SK-N-SH (cell line): ENCODE measurements at regions not wholly inside any gene's neighbourhood (a gene's known extent, or its start where the extent isn't known, plus 50 kb on each side); places are given as distances from the start of the nearest gene placed in this dataset.

Experiments
- CTCF ChIA-PET: fragments of 300-600, 350-600 bp; formaldehyde crosslinking; extraction: SDS; loops from one replicate; lab custom pipeline; 2021; lab: Yijun Ruan, JAX
- POLR2A ChIA-PET: fragments of 350-600 bp; sonication (Branson Sonifier 250); formaldehyde crosslinking; extraction: SDS; loops from one replicate; lab custom pipeline; 2020; ENCODE audit warnings: antibody characterized with exemption, inconsistent platforms; lab: Yijun Ruan, JAX
- DNase-seq: peaks from one replicate; pipeline ENCODE4 v3.0.0; 2012
- H2AFZ ChIP-seq: fragments of 200-600 bp; sonication (generic); 2 replicates; pipeline ENCODE4 v1.8.1; 2016; ENCODE audit warnings: antibody characterized with exemption, mild to moderate bottlenecking, low read depth
- H3F3A ChIP-seq: fragments of 200-600 bp; sonication (generic); replicated peaks from 2 replicates; pipeline ENCODE3; 2016; ENCODE audit warnings: antibody characterized with exemption, mild to moderate bottlenecking; ENCODE audit not compliant: insufficient read depth
- H3K27ac ChIP-seq, 2 experiments: fragments of 200-500 bp in 1 of 2; fragments of 200-600 bp in 1 of 2; sonication (Bioruptor generic) in 1 of 2; sonication (generic), shearing (Covaris generic) in 1 of 2; 2 replicates each; pipeline versions ENCODE4 v1.5.1 to v1.6.1; 2014 to 2016; ENCODE audit warnings: low read depth in 2 of 2, inconsistent platforms in 1 of 2, low read length in 1 of 2, mild to moderate bottlenecking in 1 of 2, mixed read lengths in 1 of 2
- H3K27me3 ChIP-seq: fragments of 200-600 bp; sonication (generic), shearing (Covaris generic); 2 replicates; pipeline ENCODE4 v1.6.1; 2016; ENCODE audit warnings: mixed run types; ENCODE audit not compliant: insufficient read depth
- H3K36me3 ChIP-seq, 2 experiments: fragments of 200-500 bp in 1 of 2; fragments of 200-600 bp in 1 of 2; sonication (Bioruptor generic) in 1 of 2; sonication (generic) in 1 of 2; replicated peaks in 1 of 2; 2 replicates each; pipeline versions ENCODE3 to v1.5.1; 2014 to 2016; ENCODE audit warnings: low read length in 1 of 2, mild to moderate bottlenecking in 1 of 2; ENCODE audit not compliant: insufficient read depth in 2 of 2, control insufficient read depth in 1 of 2
- H3K4me1 ChIP-seq, 2 experiments: fragments of 200-500 bp in 1 of 2; fragments of 200-600 bp in 1 of 2; sonication (Bioruptor generic) in 1 of 2; sonication (generic), shearing (Covaris generic) in 1 of 2; 2 replicates each; pipeline versions ENCODE4 v1.5.1 to v1.6.1; 2014 to 2016; ENCODE audit warnings: low read depth in 1 of 2, low read length in 1 of 2, mixed run types in 1 of 2; ENCODE audit not compliant: insufficient read depth in 2 of 2, control insufficient read depth in 1 of 2
- H3K4me2 ChIP-seq: fragments of 200-600 bp; sonication (generic), shearing (Covaris generic); 2 replicates; pipeline ENCODE4 v1.6.1; 2017; ENCODE audit warnings: mixed run types
- H3K4me3 ChIP-seq, 2 experiments: fragments of 200-500 bp in 1 of 2; fragments of 200-600 bp in 1 of 2; sonication (Bioruptor generic) in 1 of 2; sonication (generic), shearing (Covaris generic) in 1 of 2; 2 replicates each; pipeline versions ENCODE4 v1.5.1 to v1.8.1; 2014 to 2016; ENCODE audit warnings: low read depth in 2 of 2, inconsistent platforms in 1 of 2, low read length in 1 of 2, mild to moderate bottlenecking in 1 of 2, mixed read lengths in 1 of 2, moderate library complexity in 1 of 2
- H3K79me2 ChIP-seq: fragments of 200-600 bp; sonication (generic); 2 replicates; pipeline ENCODE4 v1.8.1; 2017; ENCODE audit warnings: mild to moderate bottlenecking; ENCODE audit not compliant: insufficient read depth
- H3K9ac ChIP-seq: fragments of 200-600 bp; sonication (generic); 2 replicates; pipeline ENCODE4 v1.6.1; 2017; ENCODE audit warnings: mixed run types
- H3K9me2 ChIP-seq: fragments of 200-600 bp; sonication (generic); 2 replicates; pipeline ENCODE4 v1.6.1; 2017; ENCODE audit warnings: mixed run types
- H3K9me3 ChIP-seq: fragments of 200-600 bp; sonication (generic); 2 replicates; pipeline ENCODE4 v1.6.1; 2017; ENCODE audit warnings: mixed run types, mild to moderate bottlenecking, moderate library complexity
- H4K20me1 ChIP-seq: fragments of 200-600 bp; sonication (generic); 2 replicates; pipeline ENCODE4 v1.6.1; 2017; ENCODE audit warnings: mild to moderate bottlenecking, mixed run types; ENCODE audit not compliant: insufficient read depth
- CHD2 ChIP-seq: fragments of 150-350 bp; IDR thresholded peaks from 2 replicates; pipeline ENCODE4 v1.6.1; 2018; ENCODE audit warnings: low read length; ENCODE audit not compliant: partially characterized antibody
- ELF1 ChIP-seq: IDR thresholded peaks from 2 replicates; pipeline ENCODE4 v1.4.0; 2012
- FOXJ3 ChIP-seq: sonication (generic); formaldehyde crosslinking; IDR thresholded peaks from 2 replicates; pipeline ENCODE4 v1.5.1; 2020; ENCODE audit warnings: mild to moderate bottlenecking, missing genetic modification reagents
- GABPA ChIP-seq: IDR thresholded peaks from 2 replicates; pipeline ENCODE4 v1.4.0; 2012; ENCODE audit warnings: low read depth, mild to moderate bottlenecking
- MEF2A ChIP-seq: IDR thresholded peaks from 2 replicates; pipeline ENCODE4 v1.4.0; 2012; ENCODE audit warnings: low read depth, borderline replicate concordance
- NRF1 ChIP-seq: IDR thresholded peaks from 2 replicates; pipeline ENCODE4 v1.6.1; 2012; ENCODE audit warnings: low read depth, mild to moderate bottlenecking, low read length
- WGBS: methylation state at CpG from one replicate; pipeline ENCODE4 v1.1.6; 2017; ENCODE audit warnings: low lambda C conversion rate; 5-methylcytosine and 5-hydroxymethylcytosine counted together
- TF ChIP-seq, protein P1 (sequence below): fragments of 200-600 bp; sonication (generic); IDR thresholded peaks from 2 replicates; pipeline ENCODE4 v1.6.1; 2017; ENCODE audit warnings: antibody characterized with exemption, mild to moderate bottlenecking, moderate library complexity
- TF ChIP-seq, protein P2 (sequence below): IDR thresholded peaks from 2 replicates; pipeline ENCODE4 v1.6.1; 2012; ENCODE audit warnings: mild to moderate bottlenecking, low read depth, low read length, moderate library complexity
- TF ChIP-seq, protein P3 (sequence below): IDR thresholded peaks from 2 replicates; pipeline ENCODE4 v1.4.0; 2012; ENCODE audit warnings: low read depth, borderline replicate concordance

DNA sequence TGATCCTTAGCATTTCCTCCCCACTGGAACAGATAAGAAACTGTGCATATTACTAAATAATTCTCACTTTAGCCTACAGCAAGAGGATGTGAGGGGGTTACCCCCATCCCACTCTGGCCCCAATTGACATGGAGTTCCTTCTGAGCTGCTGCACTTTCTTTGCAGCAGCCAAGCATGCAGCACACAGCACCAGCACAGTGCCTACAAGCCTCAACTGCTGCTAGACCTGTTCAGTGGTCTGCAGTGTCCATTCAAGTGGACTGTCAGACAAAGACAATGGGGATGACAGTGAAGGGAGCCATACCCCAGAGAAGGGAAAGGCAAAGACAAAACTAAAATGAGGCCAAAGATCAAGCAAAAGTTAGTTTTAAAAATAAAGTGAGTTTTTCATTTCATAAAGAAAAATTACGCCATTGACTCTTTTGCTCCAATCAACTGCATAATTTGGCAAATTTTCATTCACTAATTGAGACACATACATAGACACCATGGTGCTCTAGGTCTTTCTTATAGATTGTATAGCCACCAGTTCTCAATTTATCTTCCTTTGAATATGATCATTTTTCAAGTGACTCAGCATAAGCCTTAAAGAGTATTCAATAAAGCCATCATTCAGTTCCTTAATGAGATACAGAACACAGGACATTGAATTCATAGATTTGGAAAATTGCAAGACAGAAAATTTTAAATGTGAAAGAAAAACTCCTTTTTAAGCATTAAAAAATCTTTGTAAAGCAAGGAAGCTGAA is 410.6 kb downstream of the HNRNPD start (continued):
- TF ChIP-seq, protein P1, sequence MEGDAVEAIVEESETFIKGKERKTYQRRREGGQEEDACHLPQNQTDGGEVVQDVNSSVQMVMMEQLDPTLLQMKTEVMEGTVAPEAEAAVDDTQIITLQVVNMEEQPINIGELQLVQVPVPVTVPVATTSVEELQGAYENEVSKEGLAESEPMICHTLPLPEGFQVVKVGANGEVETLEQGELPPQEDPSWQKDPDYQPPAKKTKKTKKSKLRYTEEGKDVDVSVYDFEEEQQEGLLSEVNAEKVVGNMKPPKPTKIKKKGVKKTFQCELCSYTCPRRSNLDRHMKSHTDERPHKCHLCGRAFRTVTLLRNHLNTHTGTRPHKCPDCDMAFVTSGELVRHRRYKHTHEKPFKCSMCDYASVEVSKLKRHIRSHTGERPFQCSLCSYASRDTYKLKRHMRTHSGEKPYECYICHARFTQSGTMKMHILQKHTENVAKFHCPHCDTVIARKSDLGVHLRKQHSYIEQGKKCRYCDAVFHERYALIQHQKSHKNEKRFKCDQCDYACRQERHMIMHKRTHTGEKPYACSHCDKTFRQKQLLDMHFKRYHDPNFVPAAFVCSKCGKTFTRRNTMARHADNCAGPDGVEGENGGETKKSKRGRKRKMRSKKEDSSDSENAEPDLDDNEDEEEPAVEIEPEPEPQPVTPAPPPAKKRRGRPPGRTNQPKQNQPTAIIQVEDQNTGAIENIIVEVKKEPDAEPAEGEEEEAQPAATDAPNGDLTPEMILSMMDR: no peak

DNA sequence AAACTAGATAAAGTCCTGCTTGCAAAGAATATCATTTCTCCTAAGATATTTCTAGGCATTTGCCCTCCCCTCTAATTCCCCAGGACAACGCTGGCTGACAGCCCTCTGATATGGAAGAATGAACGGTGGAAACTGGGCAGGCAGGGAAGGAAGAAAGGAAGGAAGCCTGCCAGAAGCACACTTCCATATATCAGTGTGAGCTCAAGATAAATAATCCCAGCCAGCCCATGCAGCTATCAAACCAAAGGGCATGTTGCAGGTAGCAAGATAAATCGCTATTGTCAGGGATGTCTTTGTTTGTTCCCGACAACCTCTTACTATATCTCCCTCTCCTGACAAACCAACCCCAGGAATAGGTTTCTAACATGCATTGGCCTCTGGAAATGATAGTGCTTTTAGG is 412.8 kb downstream of the HNRNPD start:
- no peak overlapping the region for H3K27ac ChIP-seq
- no peaks in the 10 kb centered on the region for H4K20me1 ChIP-seq
- POLR2A ChIA-PET: no interaction called here
- DNase-seq: no peak
- no peak overlapping the region for H3K4me2 ChIP-seq
- CTCF ChIA-PET: no interaction called here
- H3K9ac ChIP-seq: no peak overlapping the region
- H3K9me3 ChIP-seq: no peaks in the 10 kb centered on the region
- no peaks in the 10 kb centered on the region for H3K36me3 ChIP-seq
- no peak overlapping the region for H3K4me3 ChIP-seq
- H3K79me2 ChIP-seq: no peaks in the 10 kb centered on the region
- TF ChIP-seq, protein P2, sequence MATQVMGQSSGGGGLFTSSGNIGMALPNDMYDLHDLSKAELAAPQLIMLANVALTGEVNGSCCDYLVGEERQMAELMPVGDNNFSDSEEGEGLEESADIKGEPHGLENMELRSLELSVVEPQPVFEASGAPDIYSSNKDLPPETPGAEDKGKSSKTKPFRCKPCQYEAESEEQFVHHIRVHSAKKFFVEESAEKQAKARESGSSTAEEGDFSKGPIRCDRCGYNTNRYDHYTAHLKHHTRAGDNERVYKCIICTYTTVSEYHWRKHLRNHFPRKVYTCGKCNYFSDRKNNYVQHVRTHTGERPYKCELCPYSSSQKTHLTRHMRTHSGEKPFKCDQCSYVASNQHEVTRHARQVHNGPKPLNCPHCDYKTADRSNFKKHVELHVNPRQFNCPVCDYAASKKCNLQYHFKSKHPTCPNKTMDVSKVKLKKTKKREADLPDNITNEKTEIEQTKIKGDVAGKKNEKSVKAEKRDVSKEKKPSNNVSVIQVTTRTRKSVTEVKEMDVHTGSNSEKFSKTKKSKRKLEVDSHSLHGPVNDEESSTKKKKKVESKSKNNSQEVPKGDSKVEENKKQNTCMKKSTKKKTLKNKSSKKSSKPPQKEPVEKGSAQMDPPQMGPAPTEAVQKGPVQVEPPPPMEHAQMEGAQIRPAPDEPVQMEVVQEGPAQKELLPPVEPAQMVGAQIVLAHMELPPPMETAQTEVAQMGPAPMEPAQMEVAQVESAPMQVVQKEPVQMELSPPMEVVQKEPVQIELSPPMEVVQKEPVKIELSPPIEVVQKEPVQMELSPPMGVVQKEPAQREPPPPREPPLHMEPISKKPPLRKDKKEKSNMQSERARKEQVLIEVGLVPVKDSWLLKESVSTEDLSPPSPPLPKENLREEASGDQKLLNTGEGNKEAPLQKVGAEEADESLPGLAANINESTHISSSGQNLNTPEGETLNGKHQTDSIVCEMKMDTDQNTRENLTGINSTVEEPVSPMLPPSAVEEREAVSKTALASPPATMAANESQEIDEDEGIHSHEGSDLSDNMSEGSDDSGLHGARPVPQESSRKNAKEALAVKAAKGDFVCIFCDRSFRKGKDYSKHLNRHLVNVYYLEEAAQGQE: no peak
- H3K4me1 ChIP-seq: no peaks in the 10 kb centered on the region
- no peak overlapping the region for H2AFZ ChIP-seq
- H3F3A ChIP-seq: no peaks in the 10 kb centered on the region
- 7% methylated on average over 4 of the region's 4 CpGs for WGBS
- H3K9me2 ChIP-seq: no peaks in the 10 kb centered on the region
- H3K27me3 ChIP-seq: no peaks in the 10 kb centered on the region; the same call in 1 of the 2 replicates

DNA sequence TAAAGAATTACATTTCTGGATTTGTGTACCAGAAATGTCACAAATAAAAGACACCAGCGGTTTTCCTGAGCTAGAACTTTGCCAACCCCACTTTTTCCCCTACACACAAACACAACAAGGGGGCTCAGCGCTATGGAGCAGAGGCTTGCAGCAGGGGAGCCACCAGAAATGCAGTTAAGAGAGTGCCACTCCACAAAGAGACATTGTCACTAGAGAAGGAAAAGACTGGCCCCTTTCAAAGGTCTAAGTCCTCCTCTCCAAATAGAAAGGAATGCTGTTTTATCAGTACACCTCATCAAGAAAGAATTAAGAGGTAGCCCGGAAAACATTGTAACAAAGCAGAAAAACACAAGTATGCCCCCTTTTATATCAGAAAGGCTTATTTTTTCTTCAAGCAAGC is 419.5 kb downstream of the HNRNPD start:
- Histone ChIP-seq H3K27me3 (no peaks in the 10 kb centered on the region), H3K79me2 (no peaks in the 10 kb centered on the region), H3K4me1 (no peaks in the 10 kb centered on the region), H3K9me3 (no peaks in the 10 kb centered on the region), H3K9me2 (no peaks in the 10 kb centered on the region), H3K9ac (no peak overlapping the region), H3F3A (no peaks in the 10 kb centered on the region), H2AFZ (no peak overlapping the region), H3K36me3 (no peaks in the 10 kb centered on the region), H3K4me3 (no peak overlapping the region), H3K4me2 (no peak overlapping the region), H4K20me1 (no peaks in the 10 kb centered on the region), H3K27ac (no peak overlapping the region)
- ChIA-PET POLR2A (no interaction called here), CTCF (no interaction called here)
- TF ChIP-seq, protein P1: no peak
- TF ChIP-seq GABPA (no peak), CHD2 (no peak), MEF2A (no peak), FOXJ3 (CRISPR knock-in tag) (no peak), ELF1 (no peak), NRF1 (no peak)
- TF ChIP-seq, protein P3, sequence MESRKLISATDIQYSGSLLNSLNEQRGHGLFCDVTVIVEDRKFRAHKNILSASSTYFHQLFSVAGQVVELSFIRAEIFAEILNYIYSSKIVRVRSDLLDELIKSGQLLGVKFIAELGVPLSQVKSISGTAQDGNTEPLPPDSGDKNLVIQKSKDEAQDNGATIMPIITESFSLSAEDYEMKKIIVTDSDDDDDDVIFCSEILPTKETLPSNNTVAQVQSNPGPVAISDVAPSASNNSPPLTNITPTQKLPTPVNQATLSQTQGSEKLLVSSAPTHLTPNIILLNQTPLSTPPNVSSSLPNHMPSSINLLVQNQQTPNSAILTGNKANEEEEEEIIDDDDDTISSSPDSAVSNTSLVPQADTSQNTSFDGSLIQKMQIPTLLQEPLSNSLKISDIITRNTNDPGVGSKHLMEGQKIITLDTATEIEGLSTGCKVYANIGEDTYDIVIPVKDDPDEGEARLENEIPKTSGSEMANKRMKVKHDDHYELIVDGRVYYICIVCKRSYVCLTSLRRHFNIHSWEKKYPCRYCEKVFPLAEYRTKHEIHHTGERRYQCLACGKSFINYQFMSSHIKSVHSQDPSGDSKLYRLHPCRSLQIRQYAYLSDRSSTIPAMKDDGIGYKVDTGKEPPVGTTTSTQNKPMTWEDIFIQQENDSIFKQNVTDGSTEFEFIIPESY: no peak
- DNase-seq: no peak
- WGBS: 3% methylated on average over 3 of the region's 3 CpGs
